PC-9 (cell line): ENCODE measurements at regions not wholly inside any gene's neighbourhood (a gene's known extent, or its start where the extent isn't known, plus 50 kb on each side); places are given as distances from the start of the nearest gene placed in this dataset.

Experiments used
- BruUV-seq: library from RNA; stranded (reverse); fragments of 400-500 nt; replicated peaks from 2 replicates; lab custom pipeline; 2021; lab: Mats Ljungman, UMichigan
- CTCF ChIA-PET: fragments of 300-600 bp; sonication (Branson Sonifier 250); formaldehyde crosslinking; loops from one replicate; lab custom pipeline; 2022; ENCODE audit warnings: antibody characterized with exemption; lab: Charles Lee
- POLR2A ChIA-PET: fragments of 300-600 bp; sonication (Branson Sonifier 250); formaldehyde crosslinking; loops from one replicate; lab custom pipeline; 2022; ENCODE audit warnings: antibody characterized with exemption; ENCODE audit not compliant: unreplicated experiment; lab: Charles Lee
- DNase-seq, 2 experiments: peaks; one replicate each; pipeline versions ENCODE4 v3.0.0 to v3.0.0-alpha.2; 2015 to 2022; ENCODE audit warnings: mixed read lengths in 1 of 2
- H2AFZ ChIP-seq: fragments of 200-600 bp; sonication (generic); 2 replicates; pipeline ENCODE4 v1.8.1; 2017; ENCODE audit warnings: antibody characterized with exemption
- H3F3A ChIP-seq: fragments of 200-600 bp; sonication (generic); 2 replicates; pipeline ENCODE4 v1.8.1; 2017; ENCODE audit warnings: antibody characterized with exemption, mild to moderate bottlenecking, low read depth; ENCODE audit not compliant: insufficient read depth
- H3K27ac ChIP-seq: fragments of 200-600 bp; sonication (generic); 2 replicates; pipeline ENCODE4 v1.6.1; 2016; ENCODE audit warnings: mixed run types
- H3K27me3 ChIP-seq: fragments of 200-600 bp; sonication (generic); 2 replicates; pipeline ENCODE4 v1.6.1; 2016; ENCODE audit warnings: low read depth, mixed run types; ENCODE audit not compliant: insufficient read depth
- H3K36me3 ChIP-seq: fragments of 200-600 bp; sonication (generic); 2 replicates; pipeline ENCODE4 v1.6.1; 2016; ENCODE audit warnings: low read depth, mixed run types
- H3K4me1 ChIP-seq: fragments of 200-600 bp; sonication (generic); replicated peaks from 2 replicates; pipeline ENCODE4 v1.6.1; 2016; ENCODE audit warnings: mixed run types; ENCODE audit not compliant: insufficient read depth
- H3K4me2 ChIP-seq: fragments of 200-600 bp; sonication (generic); 2 replicates; pipeline ENCODE4 v1.6.1; 2017; ENCODE audit warnings: mixed run types
- H3K4me3 ChIP-seq: fragments of 200-600 bp; sonication (generic); 2 replicates; pipeline ENCODE4 v1.6.1; 2016; ENCODE audit warnings: mixed run types
- H3K79me2 ChIP-seq: fragments of 200-600 bp; sonication (generic); 2 replicates; pipeline ENCODE4 v1.6.1; 2017; ENCODE audit warnings: low read depth, mixed run types
- H3K9me2 ChIP-seq: fragments of 200-600 bp; sonication (generic); 2 replicates; pipeline ENCODE4 v1.8.1; 2017; ENCODE audit warnings: mild to moderate bottlenecking; ENCODE audit not compliant: insufficient read depth
- H3K9me3 ChIP-seq: fragments of 200-600 bp; sonication (generic); 2 replicates; pipeline ENCODE4 v1.8.1; 2016; ENCODE audit warnings: low read depth; ENCODE audit not compliant: insufficient read depth
- H4K20me1 ChIP-seq: fragments of 200-600 bp; sonication (generic); 2 replicates; pipeline ENCODE4 v1.8.1; 2017; ENCODE audit not compliant: insufficient read depth
- EZH2 ChIP-seq: fragments of 200-600 bp; sonication (generic); IDR thresholded peaks from 2 replicates; pipeline ENCODE4 v1.8.0; 2017; ENCODE audit warnings: antibody characterized with exemption, low read depth
- intact Hi-C: fragments of 100-400 bp; cut with micrococcal nuclease; formaldehyde crosslinking; loops from one replicate; pipeline ENCODE4 v1.10.0; 2022; ENCODE audit not compliant: unreplicated experiment
- TF ChIP-seq, protein P1 (sequence below): fragments of 200-600 bp; sonication (generic); conservative IDR thresholded peaks from 2 replicates; pipeline ENCODE4 v1.6.1; 2017; ENCODE audit warnings: mixed run types, antibody characterized with exemption, mild to moderate bottlenecking, moderate library complexity

DNA sequence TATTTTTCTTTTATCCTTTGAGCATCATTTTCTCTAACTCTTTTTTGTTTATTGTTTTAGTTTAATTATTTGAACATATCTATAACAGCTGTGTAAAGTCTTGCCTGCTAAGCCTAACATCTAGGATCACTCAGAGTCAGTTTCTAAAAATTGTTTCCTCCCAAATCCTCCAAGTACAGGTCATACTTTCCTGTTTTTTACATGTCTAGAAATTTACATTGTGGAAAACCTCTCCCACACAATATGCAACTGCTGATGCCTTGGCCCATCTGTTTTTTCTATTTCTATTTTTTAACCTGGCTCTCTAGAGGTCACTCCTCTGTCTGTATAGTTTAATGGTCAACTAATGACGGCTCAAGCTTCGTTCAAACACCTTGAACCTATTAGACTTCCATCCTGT is 261.0 kb downstream of the HRH4 start:
- Histone ChIP-seq H3K4me1 (no peaks in the 10 kb centered on the region), H3K79me2 (no peaks in the 10 kb centered on the region), H3K9me2 (no peaks in the 10 kb centered on the region), H3K9me3 (no peaks in the 10 kb centered on the region), H3K27ac (no peak overlapping the region), H2AFZ (no peak overlapping the region), H3K27me3 (no peaks in the 10 kb centered on the region), H3K4me3 (no peak overlapping the region), H4K20me1 (no peaks in the 10 kb centered on the region), H3K36me3 (no peaks in the 10 kb centered on the region), H3F3A (no peaks in the 10 kb centered on the region), H3K4me2 (no peak overlapping the region)
- intact Hi-C loops = loop anchor here (10.0 kb wide), 2 partner anchors 117 to 367 kb away; no protein-coding TSS in a partner anchor
- no peak for TF ChIP-seq EZH2
- TF ChIP-seq, protein P1, sequence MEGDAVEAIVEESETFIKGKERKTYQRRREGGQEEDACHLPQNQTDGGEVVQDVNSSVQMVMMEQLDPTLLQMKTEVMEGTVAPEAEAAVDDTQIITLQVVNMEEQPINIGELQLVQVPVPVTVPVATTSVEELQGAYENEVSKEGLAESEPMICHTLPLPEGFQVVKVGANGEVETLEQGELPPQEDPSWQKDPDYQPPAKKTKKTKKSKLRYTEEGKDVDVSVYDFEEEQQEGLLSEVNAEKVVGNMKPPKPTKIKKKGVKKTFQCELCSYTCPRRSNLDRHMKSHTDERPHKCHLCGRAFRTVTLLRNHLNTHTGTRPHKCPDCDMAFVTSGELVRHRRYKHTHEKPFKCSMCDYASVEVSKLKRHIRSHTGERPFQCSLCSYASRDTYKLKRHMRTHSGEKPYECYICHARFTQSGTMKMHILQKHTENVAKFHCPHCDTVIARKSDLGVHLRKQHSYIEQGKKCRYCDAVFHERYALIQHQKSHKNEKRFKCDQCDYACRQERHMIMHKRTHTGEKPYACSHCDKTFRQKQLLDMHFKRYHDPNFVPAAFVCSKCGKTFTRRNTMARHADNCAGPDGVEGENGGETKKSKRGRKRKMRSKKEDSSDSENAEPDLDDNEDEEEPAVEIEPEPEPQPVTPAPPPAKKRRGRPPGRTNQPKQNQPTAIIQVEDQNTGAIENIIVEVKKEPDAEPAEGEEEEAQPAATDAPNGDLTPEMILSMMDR = no peak
- DNase-seq = no peak
- no TSS peak for BruUV-seq
- ChIA-PET CTCF (no interaction called here), POLR2A (no interaction called here)

DNA sequence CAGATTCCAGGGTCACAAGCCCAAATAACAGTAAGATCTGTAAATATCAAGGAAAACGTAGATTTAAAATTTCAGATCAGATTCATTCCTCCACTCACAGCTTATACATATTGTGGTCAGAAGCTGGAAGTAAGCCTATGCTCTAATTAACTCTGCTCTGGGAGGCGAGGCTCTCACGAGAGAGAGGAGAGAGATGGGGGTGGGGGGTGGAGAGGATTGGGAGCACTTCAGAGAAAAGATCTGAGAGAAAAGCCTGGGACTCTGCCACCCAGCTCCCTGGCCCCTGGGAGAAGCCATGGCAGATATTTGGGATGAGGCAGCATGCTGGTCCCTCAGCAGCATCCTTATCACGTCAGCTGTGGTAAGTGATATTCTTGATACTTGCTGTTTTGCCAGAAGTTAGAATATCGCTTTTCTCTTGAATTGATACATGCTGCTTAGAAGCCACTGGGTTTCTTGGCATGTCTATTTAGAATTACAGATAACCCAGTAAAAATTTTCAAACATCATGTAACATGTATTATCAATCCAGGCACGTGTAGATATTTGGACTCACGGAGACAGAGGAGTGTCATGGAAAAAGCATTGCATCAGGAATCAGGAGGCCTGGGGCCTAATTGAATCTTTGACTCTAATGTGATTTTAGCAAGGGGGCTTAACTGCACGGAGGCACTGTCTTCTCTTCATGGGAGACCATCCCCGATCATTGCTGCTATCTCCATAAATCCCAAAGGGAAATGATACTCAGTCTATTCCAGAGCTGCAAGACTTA is 265.4 kb downstream of the HRH4 start:
- CTCF ChIA-PET = interaction anchor here (0.8 kb wide), 1 partner anchor 238 kb away, joined by 5 read pairs; no protein-coding TSS in a partner anchor
- TF ChIP-seq, protein P1 = no peak
- TF ChIP-seq EZH2 = no peak
- Histone ChIP-seq H3K9me2 (no peaks in the 10 kb centered on the region), H3K4me1 (no peaks in the 10 kb centered on the region), H2AFZ (no peak overlapping the region), H3K27ac (no peak overlapping the region), H3K27me3 (peaks cover 3% of the 10 kb centered on the region; the same call in 1 of the 2 replicates), H3K4me3 (no peak overlapping the region), H3K9me3 (no peaks in the 10 kb centered on the region), H3K79me2 (no peaks in the 10 kb centered on the region), H4K20me1 (no peaks in the 10 kb centered on the region), H3K4me2 (no peak overlapping the region), H3F3A (no peaks in the 10 kb centered on the region), H3K36me3 (no peaks in the 10 kb centered on the region)
- POLR2A ChIA-PET = no interaction called here
- intact Hi-C loops = loop anchor here (2.0 to 10.0 kb wide), 4 partner anchors 121 to 371 kb away; no protein-coding TSS in a partner anchor
- DNase-seq = no peak
- BruUV-seq = no TSS peak

DNA sequence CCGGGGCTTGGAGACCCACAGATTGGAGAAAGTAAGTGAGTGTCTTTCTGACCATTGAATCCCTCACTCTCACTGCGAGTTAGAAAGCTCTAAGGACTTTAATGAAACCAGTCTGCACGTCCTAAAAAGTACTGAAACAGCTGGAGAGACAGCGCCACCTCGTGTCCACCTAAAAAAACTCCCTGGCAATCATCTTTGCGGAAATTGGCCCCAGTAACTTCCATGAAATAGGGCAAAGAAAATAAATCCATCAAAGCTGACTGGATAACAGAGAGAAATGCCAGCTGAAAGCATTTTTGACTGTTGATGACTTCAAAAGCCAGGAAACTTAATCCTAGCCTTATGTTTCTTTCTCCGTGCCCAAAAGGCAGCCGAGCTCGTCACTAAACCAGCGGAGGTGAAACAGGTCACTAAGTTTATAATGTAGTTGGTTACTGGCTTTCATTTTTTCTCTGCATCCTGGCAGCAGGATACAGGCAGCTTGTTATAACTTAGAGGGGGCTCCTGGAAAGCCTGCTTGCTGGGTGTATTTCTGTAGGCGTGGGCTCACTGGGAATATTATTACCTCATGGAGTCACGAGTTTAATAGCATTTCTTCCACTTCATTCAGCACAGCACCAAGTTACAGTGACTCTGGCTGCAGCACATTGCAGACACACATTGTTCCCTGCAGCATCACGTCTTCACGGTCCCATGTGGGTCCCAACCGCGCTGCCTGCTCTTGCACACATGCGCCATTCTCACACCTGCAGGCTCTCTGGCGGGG is 266.5 kb downstream of the HRH4 start:
- peaks cover 3% of the 10 kb centered on the region; the same call in 1 of the 2 replicates for H3K27me3 ChIP-seq
- no peaks in the 10 kb centered on the region for H3K4me1 ChIP-seq
- no peak overlapping the region for H2AFZ ChIP-seq
- peak; percentile 36 to 37 for DNase-seq
- intact Hi-C loops = loop anchor here (2.0 to 10.0 kb wide), 4 partner anchors 122 to 372 kb away; no protein-coding TSS in a partner anchor
- H3K36me3 ChIP-seq = no peaks in the 10 kb centered on the region
- BruUV-seq = no TSS peak
- no peak overlapping the region for H3K4me2 ChIP-seq
- no peaks in the 10 kb centered on the region for H3K9me3 ChIP-seq
- no peak overlapping the region for H3K27ac ChIP-seq
- no peak overlapping the region for H3K4me3 ChIP-seq
- no peaks in the 10 kb centered on the region for H4K20me1 ChIP-seq
- no peaks in the 10 kb centered on the region for H3K9me2 ChIP-seq
- POLR2A ChIA-PET = no interaction called here
- CTCF ChIA-PET = interaction anchor here (0.6 to 0.8 kb wide), 2 partner anchors 239 to 1986 kb away, joined by 5 to 8 read pairs; no protein-coding TSS in a partner anchor
- TF ChIP-seq, protein P1 = peak; percentile 74
- TF ChIP-seq EZH2 = no peak
- no peaks in the 10 kb centered on the region for H3K79me2 ChIP-seq
- H3F3A ChIP-seq = no peaks in the 10 kb centered on the region
